ENCODE measurements at regions not wholly inside any gene's neighbourhood (a gene's known extent, or its start where the extent isn't known, plus 50 kb on each side); places are given as distances from the start of the nearest gene placed in this dataset.
"Not testable (repeated sequence)": the region's sequence is repeated elsewhere in the genome, so short reads cannot be mapped to it uniquely, and the experiment has no call there.

DNA sequence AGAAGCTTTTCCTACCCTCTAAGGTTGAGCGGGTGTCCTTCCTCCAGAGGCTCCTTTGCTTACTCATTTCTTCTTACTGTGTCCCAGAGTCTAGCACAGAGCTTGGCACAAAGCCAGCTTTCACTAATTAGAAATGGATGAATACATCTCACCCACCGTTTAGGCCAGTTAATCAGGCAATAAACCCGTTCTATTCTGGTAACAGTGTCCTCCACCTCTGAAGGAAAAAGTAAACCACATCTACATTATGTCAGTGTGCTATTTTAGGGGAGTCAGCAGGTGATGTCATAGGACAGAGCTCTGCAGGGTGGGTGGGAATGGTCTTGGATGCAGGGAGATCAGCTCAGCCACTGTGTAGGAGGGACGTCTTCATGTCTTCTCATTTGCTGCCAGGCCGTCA, 109.2 kb downstream of the OSTF1 start:
- H3K27me3 ChIP-seq (ENCODE audit: control insufficient read depth, insufficient read depth, low read length) = no peaks in the 10 kb centered on the region
- peaks cover 3% of the 10 kb centered on the region; the same call in 1 of the 2 replicates for H3K4me1 ChIP-seq (ENCODE audit: control insufficient read depth, insufficient read depth, low read length)
- no peaks in the 10 kb centered on the region for H3K36me3 ChIP-seq (ENCODE audit: control insufficient read depth, insufficient read depth, low read length)

GRCh38 chr9:75198436-75198835, 110.1 kb downstream of the OSTF1 start:
- Histone ChIP-seq H3K27me3 (ENCODE audit: control insufficient read depth, insufficient read depth, low read length) (no peaks in the 10 kb centered on the region), H3K4me1 (ENCODE audit: control insufficient read depth, insufficient read depth, low read length) (peaks cover 3% of the 10 kb centered on the region; the same call in 1 of the 2 replicates), H3K9ac (ENCODE audit: low read length) (no peak overlapping the region), H3K27ac (ENCODE audit: low read depth, low read length) (no peak overlapping the region), H3K9me3 (ENCODE audit: control insufficient read depth, insufficient read depth, low read depth, low read length) (no peaks in the 10 kb centered on the region), H3K36me3 (ENCODE audit: control insufficient read depth, insufficient read depth, low read length) (no peaks in the 10 kb centered on the region), H3K4me3 (ENCODE audit: low read depth, low read length) (no peak overlapping the region)

More for the DNA sequence above, 109.2 kb downstream of the OSTF1 start:
- no peak overlapping the region for H3K4me3 ChIP-seq (ENCODE audit: low read depth, low read length)
- H3K27ac ChIP-seq (ENCODE audit: low read depth, low read length) = no peak overlapping the region
- H3K9me3 ChIP-seq (ENCODE audit: control insufficient read depth, insufficient read depth, low read depth, low read length) = no peaks in the 10 kb centered on the region
- H3K9ac ChIP-seq (ENCODE audit: low read length) = no peak overlapping the region

GRCh38 chr9:75200892-75201470, 112.7 kb downstream of the OSTF1 start:
- H3K4me1 ChIP-seq (ENCODE audit: control insufficient read depth, insufficient read depth, low read length) = peaks cover 3% of the 10 kb centered on the region; the same call in 1 of the 2 replicates
- H3K9ac ChIP-seq (ENCODE audit: low read length) = no peak overlapping the region
- H3K27me3 ChIP-seq (ENCODE audit: control insufficient read depth, insufficient read depth, low read length) = no peaks in the 10 kb centered on the region
- H3K27ac ChIP-seq (ENCODE audit: low read depth, low read length) = no peak overlapping the region
- no peak overlapping the region for H3K4me3 ChIP-seq (ENCODE audit: low read depth, low read length)
- H3K36me3 ChIP-seq (ENCODE audit: control insufficient read depth, insufficient read depth, low read length) = no peaks in the 10 kb centered on the region
- no peaks in the 10 kb centered on the region for H3K9me3 ChIP-seq (ENCODE audit: control insufficient read depth, insufficient read depth, low read depth, low read length)

DNA sequence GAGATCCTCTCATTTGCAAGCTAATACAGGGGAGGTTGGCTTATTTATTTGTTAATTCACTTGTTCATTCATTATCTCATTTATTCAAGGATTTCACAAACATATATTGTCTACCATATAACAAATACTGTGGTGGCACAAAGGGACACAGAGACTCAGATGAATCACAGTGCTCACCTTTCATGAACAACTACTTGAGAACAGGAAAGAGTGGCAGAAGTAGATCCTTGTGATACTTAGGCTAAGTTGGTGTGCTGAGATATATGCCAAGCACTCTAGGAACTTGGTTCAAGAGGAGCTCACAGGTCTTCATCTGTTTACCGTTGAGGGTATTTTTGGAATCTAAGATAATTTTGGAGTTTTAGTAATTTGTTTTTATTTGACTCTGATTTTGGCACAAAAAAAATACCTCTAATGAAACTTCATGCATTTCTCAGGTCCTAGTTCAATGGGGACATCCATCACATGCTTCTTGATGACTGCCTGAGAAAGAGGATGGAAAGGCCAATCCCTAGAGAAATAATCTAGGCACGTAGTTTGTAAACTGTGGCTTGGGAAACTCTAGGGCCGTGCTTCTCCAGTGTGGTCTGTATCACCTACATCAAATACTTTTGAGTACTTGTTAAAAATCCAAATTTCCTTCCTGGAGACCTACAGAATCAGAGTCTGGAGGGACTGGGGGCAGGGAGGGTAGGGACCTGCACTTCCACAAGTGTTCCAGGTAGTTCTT, 113.3 kb downstream of the OSTF1 start:
- Histone ChIP-seq H3K36me3 (ENCODE audit: control insufficient read depth, insufficient read depth, low read length) (no peaks in the 10 kb centered on the region), H3K9me3 (ENCODE audit: control insufficient read depth, insufficient read depth, low read depth, low read length) (no peaks in the 10 kb centered on the region), H3K9ac (ENCODE audit: low read length) (no peak overlapping the region), H3K4me1 (ENCODE audit: control insufficient read depth, insufficient read depth, low read length) (peaks cover 3% of the 10 kb centered on the region; the same call in 1 of the 2 replicates), H3K27ac (ENCODE audit: low read depth, low read length) (no peak overlapping the region), H3K27me3 (ENCODE audit: control insufficient read depth, insufficient read depth, low read length) (no peaks in the 10 kb centered on the region), H3K4me3 (ENCODE audit: low read depth, low read length) (no peak overlapping the region)

DNA sequence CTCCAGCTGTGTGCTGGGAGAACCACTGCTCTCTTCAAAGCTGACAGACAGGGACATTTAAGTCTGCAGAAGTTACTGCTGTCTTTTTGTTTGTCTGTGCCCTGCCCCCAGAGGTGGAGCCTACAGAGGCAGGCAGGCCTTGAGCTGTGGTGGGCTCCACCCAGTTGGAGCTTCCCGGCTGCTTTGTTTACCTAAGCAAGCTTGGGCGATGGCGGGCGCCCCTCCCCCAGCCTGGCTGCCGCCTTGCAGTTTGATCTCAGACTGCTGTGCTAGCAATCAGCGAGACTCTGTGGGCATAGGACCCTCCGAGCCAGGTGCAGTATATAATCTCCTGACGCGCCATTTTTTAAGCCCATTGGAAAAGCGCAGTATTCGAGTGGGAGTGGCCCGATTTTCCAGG, 119.7 kb downstream of the OSTF1 start:
- not testable (repeated sequence) for H3K27me3 ChIP-seq (ENCODE audit: control insufficient read depth, insufficient read depth, low read length); H3K4me3 ChIP-seq (ENCODE audit: low read depth, low read length); H3K4me1 ChIP-seq (ENCODE audit: control insufficient read depth, insufficient read depth, low read length); H3K27ac ChIP-seq (ENCODE audit: low read depth, low read length); H3K36me3 ChIP-seq (ENCODE audit: control insufficient read depth, insufficient read depth, low read length); H3K9ac ChIP-seq (ENCODE audit: low read length)
- H3K9me3 ChIP-seq (ENCODE audit: control insufficient read depth, insufficient read depth, low read depth, low read length) = peaks cover 16% of the 10 kb centered on the region; the same call in 1 of the 2 replicates

GRCh38 chr9:75210215-75210614, 121.9 kb downstream of the OSTF1 start:
- H3K9ac ChIP-seq (ENCODE audit: low read length) = no peak overlapping the region
- H3K4me1 ChIP-seq (ENCODE audit: control insufficient read depth, insufficient read depth, low read length) = no peaks in the 10 kb centered on the region
- H3K9me3 ChIP-seq (ENCODE audit: control insufficient read depth, insufficient read depth, low read depth, low read length) = peaks cover 16% of the 10 kb centered on the region; the same call in 1 of the 2 replicates
- H3K27ac ChIP-seq (ENCODE audit: low read depth, low read length) = no peak overlapping the region
- no peaks in the 10 kb centered on the region for H3K27me3 ChIP-seq (ENCODE audit: control insufficient read depth, insufficient read depth, low read length)
- H3K36me3 ChIP-seq (ENCODE audit: control insufficient read depth, insufficient read depth, low read length) = no peaks in the 10 kb centered on the region
- no peak overlapping the region for H3K4me3 ChIP-seq (ENCODE audit: low read depth, low read length)

DNA sequence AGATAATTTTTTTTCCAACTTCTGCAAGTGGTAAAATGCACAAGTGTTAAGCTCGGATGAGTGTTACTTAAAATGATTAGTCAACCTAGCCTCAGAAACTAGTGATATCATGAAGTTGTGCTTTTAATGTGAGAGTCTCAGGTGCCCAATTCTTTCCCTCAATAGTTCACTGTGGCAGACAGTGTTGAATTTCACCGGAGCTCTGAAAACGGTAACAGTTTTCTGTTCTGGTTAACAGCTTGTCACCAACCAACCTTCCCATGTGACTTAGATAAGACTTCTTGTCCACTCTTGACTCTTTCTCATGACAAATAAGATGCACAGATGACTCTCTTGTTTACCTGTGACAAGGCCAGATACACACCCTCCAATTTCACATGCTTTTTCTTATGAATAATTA, 125.5 kb downstream of the OSTF1 start:
- Histone ChIP-seq H3K36me3 (ENCODE audit: control insufficient read depth, insufficient read depth, low read length) (no peaks in the 10 kb centered on the region), H3K4me1 (ENCODE audit: control insufficient read depth, insufficient read depth, low read length) (no peaks in the 10 kb centered on the region), H3K9ac (ENCODE audit: low read length) (no peak overlapping the region), H3K9me3 (ENCODE audit: control insufficient read depth, insufficient read depth, low read depth, low read length) (peaks cover 11% of the 10 kb centered on the region; the same call in 1 of the 2 replicates), H3K4me3 (ENCODE audit: low read depth, low read length) (no peak overlapping the region), H3K27ac (ENCODE audit: low read depth, low read length) (no peak overlapping the region), H3K27me3 (ENCODE audit: control insufficient read depth, insufficient read depth, low read length) (no peaks in the 10 kb centered on the region)

GRCh38 chr9:75226403-75227139, 138.3 kb downstream of the OSTF1 start:
- peaks cover 18% of the 10 kb centered on the region for H3K9me3 ChIP-seq (ENCODE audit: control insufficient read depth, insufficient read depth, low read depth, low read length)
- no peaks in the 10 kb centered on the region for H3K4me1 ChIP-seq (ENCODE audit: control insufficient read depth, insufficient read depth, low read length)
- H3K27ac ChIP-seq (ENCODE audit: low read depth, low read length) = no peak overlapping the region
- no peaks in the 10 kb centered on the region for H3K36me3 ChIP-seq (ENCODE audit: control insufficient read depth, insufficient read depth, low read length)
- no peak overlapping the region for H3K4me3 ChIP-seq (ENCODE audit: low read depth, low read length)
- H3K9ac ChIP-seq (ENCODE audit: low read length) = no peak overlapping the region
- no peaks in the 10 kb centered on the region for H3K27me3 ChIP-seq (ENCODE audit: control insufficient read depth, insufficient read depth, low read length)

- Histone ChIP-seq H3K4me3 (ENCODE audit: low read depth, low read length) (no peak overlapping the region), H3K9ac (ENCODE audit: low read length) (no peak overlapping the region), H3K36me3 (ENCODE audit: control insufficient read depth, insufficient read depth, low read length) (no peaks in the 10 kb centered on the region), H3K27ac (ENCODE audit: low read depth, low read length) (no peak overlapping the region), H3K9me3 (ENCODE audit: control insufficient read depth, insufficient read depth, low read depth, low read length) (peaks cover 16% of the 10 kb centered on the region), H3K4me1 (ENCODE audit: control insufficient read depth, insufficient read depth, low read length) (no peaks in the 10 kb centered on the region), H3K27me3 (ENCODE audit: control insufficient read depth, insufficient read depth, low read length) (no peaks in the 10 kb centered on the region)
Measured at GRCh38 chr9:75228893-75229292, 140.6 kb downstream of the OSTF1 start.

DNA sequence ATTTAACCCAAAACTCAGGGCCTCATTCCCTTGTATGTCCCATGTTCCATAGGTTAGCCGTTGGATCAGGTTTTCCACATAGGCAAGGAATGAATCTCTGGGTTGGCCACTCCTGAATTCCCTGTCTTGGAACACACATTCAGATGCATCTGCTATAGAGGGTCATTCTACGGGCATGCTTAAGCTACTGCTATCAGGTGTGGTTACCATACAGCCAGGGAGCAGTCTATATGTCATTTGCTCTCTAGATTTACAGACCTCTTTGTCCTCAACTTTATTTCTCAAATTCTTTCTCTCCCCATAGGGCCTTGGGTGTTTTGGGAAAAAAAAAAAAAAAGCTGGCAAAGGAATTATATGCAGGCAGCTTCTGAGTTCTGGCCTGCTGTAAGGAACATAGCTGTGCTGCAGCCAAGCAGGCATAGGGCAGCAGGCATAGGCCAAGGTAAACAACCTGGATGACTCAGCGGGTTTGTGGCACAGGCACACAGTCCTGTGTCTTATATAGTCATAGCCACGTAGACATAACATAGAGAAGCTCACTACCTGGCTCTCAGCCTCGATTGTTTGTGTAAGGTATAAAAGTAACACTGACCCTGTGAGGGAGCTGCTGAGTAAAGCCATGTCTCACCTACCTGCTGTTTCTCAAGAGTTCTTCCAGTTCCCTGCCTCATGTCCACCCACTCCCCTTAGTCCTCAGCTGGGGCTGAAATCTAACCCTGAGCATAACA, 141.5 kb downstream of the OSTF1 start:
- Histone ChIP-seq H3K36me3 (ENCODE audit: control insufficient read depth, insufficient read depth, low read length) (no peaks in the 10 kb centered on the region), H3K4me1 (ENCODE audit: control insufficient read depth, insufficient read depth, low read length) (no peaks in the 10 kb centered on the region), H3K4me3 (ENCODE audit: low read depth, low read length) (no peak overlapping the region), H3K27ac (ENCODE audit: low read depth, low read length) (no peak overlapping the region), H3K9ac (ENCODE audit: low read length) (no peak overlapping the region), H3K9me3 (ENCODE audit: control insufficient read depth, insufficient read depth, low read depth, low read length) (peaks cover 13% of the 10 kb centered on the region), H3K27me3 (ENCODE audit: control insufficient read depth, insufficient read depth, low read length) (no peaks in the 10 kb centered on the region)
